K562 (cell line): ENCODE measurements at regions not wholly inside any gene's neighbourhood (a gene's known extent, or its start where the extent isn't known, plus 50 kb on each side); places are given as distances from the start of the nearest gene placed in this dataset.

ENCODE experiments used
- ATAC-seq: fragments of 200-7000 bp; cut with Tn5 transposase; 3 replicates; pipeline ENCODE4 v1.9.1; 2020; ENCODE audit warnings: moderate library complexity
- BruUV-seq: library from RNA; stranded (reverse); fragments of 400-500 nt; replicated peaks from 2 replicates; lab custom pipeline; 2021; lab: Mats Ljungman, UMichigan
- CTCF ChIA-PET: fragments of 300-600 bp; formaldehyde crosslinking; extraction: SDS; loops from one replicate; lab custom pipeline; 2021; ENCODE audit warnings: low intra/inter-chr PET ratio; lab: Yijun Ruan, JAX
- POLR2A ChIA-PET: fragments of 300-600, 350-650 bp; sonication (Branson Sonifier 250); formaldehyde crosslinking; extraction: SDS; loops from one replicate; lab custom pipeline; 2021; ENCODE audit warnings: antibody characterized with exemption, inconsistent platforms; lab: Yijun Ruan, JAX
- DNase-seq, 4 experiments: peaks; one replicate each; pipeline versions ENCODE4 v3.0.0 to v3.0.0-alpha.2; 2011 to 2018; ENCODE audit warnings: low spot score in 3 of 4, mixed read lengths in 3 of 4; ENCODE audit errors: extremely low read depth in 1 of 4
- FAIRE-seq: peaks from 2 replicates; lab custom pipeline; 2011; peaks lifted over from hg19 to GRCh38; lab: Jason Lieb, UNC
- H2AFZ ChIP-seq: 2 replicates; pipeline ENCODE4 v1.6.0; 2011; ENCODE audit warnings: low read depth, low read length, control low read depth, inconsistent platforms
- H3K27ac ChIP-seq: fragments of 200-600 bp; 3 replicates; pipeline ENCODE4 v1.8.0; 2011; ENCODE audit warnings: low read depth, mild to moderate bottlenecking, control low read depth, inconsistent platforms, low read length, moderate library complexity, mixed read lengths; ENCODE audit errors: extremely low read depth
- H3K27me3 ChIP-seq, 2 experiments: fragments of 300-600 bp in 1 of 2; 2 replicates in 1 of 2; 3 replicates in 1 of 2; pipeline versions ENCODE4 v1.6.0 to v1.8.0; 2011; ENCODE audit warnings: inconsistent platforms in 2 of 2, low read length in 2 of 2, mild to moderate bottlenecking in 1 of 2, mixed read lengths in 1 of 2, moderate library complexity in 1 of 2; ENCODE audit not compliant: control insufficient read depth in 2 of 2, insufficient read depth in 2 of 2
- H3K36me3 ChIP-seq: fragments of 300-600 bp; 3 replicates; pipeline ENCODE4 v1.8.0; 2011; ENCODE audit warnings: mild to moderate bottlenecking, low read length, inconsistent platforms; ENCODE audit not compliant: control insufficient read depth, insufficient read depth
- H3K4me1 ChIP-seq, 2 experiments: fragments of 200-600 bp in 1 of 2; replicated peaks in 1 of 2; 2 replicates in 1 of 2; 3 replicates in 1 of 2; pipeline versions ENCODE4 v1.5.1 to v1.8.0; 2011; ENCODE audit warnings: inconsistent platforms in 2 of 2, low read length in 2 of 2, mild to moderate bottlenecking in 1 of 2, mixed read lengths in 1 of 2, moderate library complexity in 1 of 2; ENCODE audit not compliant: control insufficient read depth in 2 of 2, insufficient read depth in 2 of 2
- H3K4me2 ChIP-seq: 2 replicates; pipeline ENCODE4 v1.6.1; 2011; ENCODE audit warnings: low read length, control low read depth, inconsistent platforms, mixed read lengths; ENCODE audit not compliant: insufficient read depth
- H3K4me3 ChIP-seq: fragments of 200-600 bp; sonication (generic), shearing (Covaris generic); 2 replicates; pipeline ENCODE4 v1.5.1; 2016; ENCODE audit warnings: control low read depth, inconsistent platforms
- H3K79me2 ChIP-seq: fragments of 200-600 bp; 3 replicates; pipeline ENCODE4 v1.8.0; 2011; ENCODE audit warnings: low read length, inconsistent platforms; ENCODE audit not compliant: control insufficient read depth, insufficient read depth
- H3K9ac ChIP-seq, 2 experiments: 2 replicates each; pipeline versions ENCODE4 v1.6.0 to v1.6.1; 2011; ENCODE audit warnings: low read depth in 2 of 2, low read length in 2 of 2, control low read depth in 1 of 2, inconsistent platforms in 1 of 2, mild to moderate bottlenecking in 1 of 2, mixed read lengths in 1 of 2; ENCODE audit not compliant: insufficient read depth in 1 of 2
- H3K9me1 ChIP-seq: one replicate; pipeline ENCODE4 v1.6.0; 2011; ENCODE audit warnings: inconsistent platforms, mild to moderate bottlenecking, low read length, moderate library complexity; ENCODE audit not compliant: control insufficient read depth, insufficient read depth
- H3K9me3 ChIP-seq: replicated peaks from 2 replicates; pipeline ENCODE4 v1.5.1; 2011; ENCODE audit warnings: low read depth, low read length, inconsistent platforms; ENCODE audit not compliant: control insufficient read depth, insufficient read depth
- H4K20me1 ChIP-seq: replicated peaks from 2 replicates; pipeline ENCODE4 v1.6.1; 2011; ENCODE audit warnings: low read length, inconsistent platforms, mixed read lengths; ENCODE audit not compliant: control insufficient read depth, insufficient read depth
- BHLHE40 ChIP-seq: IDR thresholded peaks from 2 replicates; pipeline ENCODE4 v1.6.1; 2011; ENCODE audit warnings: low read length, improper control_type of control experiment
- PRPF4 ChIP-seq: fragments of 200-400 bp; formaldehyde crosslinking; IDR thresholded peaks from one replicate; pipeline ENCODE4 v1.6.1; 2017; ENCODE audit warnings: low read length, low read depth, mild to moderate bottlenecking; ENCODE audit not compliant: insufficient read depth, poor library complexity, severe bottlenecking
- RAD21 ChIP-seq, 2 experiments: fragments of 250-450 bp in 1 of 2; fragments of 450-650 bp in 1 of 2; sonication (Bioruptor Pico) in 1 of 2; formaldehyde crosslinking in 1 of 2; IDR thresholded peaks in 1 of 2; conservative IDR thresholded peaks in 1 of 2; 2 replicates each; pipeline versions ENCODE4 v1.4.0 to v1.8.0; 2020 to 2022; ENCODE audit warnings: mild to moderate bottlenecking in 2 of 2, moderate library complexity in 1 of 2
- TFAM ChIP-seq: fragments of 250-450 bp; sonication (Bioruptor Pico); conservative IDR thresholded peaks from 2 replicates; pipeline ENCODE4 v1.5.0; 2021; ENCODE audit warnings: mild to moderate bottlenecking, moderate library complexity
- ZNF444 ChIP-seq: fragments of 250-450 bp; sonication (Bioruptor Pico); IDR thresholded peaks from 2 replicates; pipeline ENCODE4 v1.4.0; 2020; ENCODE audit warnings: mild to moderate bottlenecking, moderate library complexity
- ZNF583 ChIP-seq: fragments of 250-450 bp; sonication (Bioruptor Pico); IDR thresholded peaks from 2 replicates; pipeline ENCODE4 v1.4.0; 2020
- WGBS: fragments of 100-300 bp; shearing (Covaris generic); methylation state at CpG from one replicate; pipeline ENCODE4 v1.1.6; 2016; ENCODE audit warnings: low coverage, mixed read lengths; ENCODE audit not compliant: insufficient coverage; ENCODE audit errors: missing lambda C conversion rate; 5-methylcytosine and 5-hydroxymethylcytosine counted together
- in situ Hi-C: fragments of 300-500 bp; cut with MboI; formaldehyde crosslinking; loops from 4 replicates; pipeline ENCODE4 v1.15.0; 2018; ENCODE audit warnings: inconsistent platforms, mixed read lengths
- intact Hi-C: fragments of 100-400 bp; cut with micrococcal nuclease; formaldehyde crosslinking; loops from 2 replicates; pipeline ENCODE4 v1.14.2; 2022
- TF ChIP-seq, protein P1 (sequence below): sonication (generic); formaldehyde crosslinking; IDR thresholded peaks from 2 replicates; pipeline ENCODE4 v1.8.0; 2022; ENCODE audit warnings: mild to moderate bottlenecking, missing genetic modification reagents
- TF ChIP-seq, protein P2 (sequence below), 2 experiments: fragments of 450-650 bp in 1 of 2; sonication (generic) in 1 of 2; formaldehyde crosslinking in 1 of 2; IDR thresholded peaks; 2 replicates each; pipeline versions ENCODE4 v1.7.1 to v1.9.0; 2016 to 2022; ENCODE audit warnings: inconsistent platforms in 1 of 2, mild to moderate bottlenecking in 1 of 2, missing genetic modification reagents in 1 of 2
- TF ChIP-seq, protein P3 (sequence below): fragments of 150-350 bp; IDR thresholded peaks from 2 replicates; pipeline ENCODE4 v1.6.1; 2014; ENCODE audit warnings: low read depth, mild to moderate bottlenecking, low read length, borderline replicate concordance

- CTCF ChIA-PET: no interaction called here
- POLR2A ChIA-PET: no interaction called here
- WGBS: 0% methylated on average over 2 of the region's 2 CpGs
- TF ChIP-seq RAD21 (CRISPR knock-in tag; conservative IDR thresholded peaks at IDR 0.05 in 1 of 2, IDR thresholded peaks at IDR 0.05 in 1 of 2): no peak
- no peak for TF ChIP-seq BHLHE40
- TF ChIP-seq, protein P1, sequence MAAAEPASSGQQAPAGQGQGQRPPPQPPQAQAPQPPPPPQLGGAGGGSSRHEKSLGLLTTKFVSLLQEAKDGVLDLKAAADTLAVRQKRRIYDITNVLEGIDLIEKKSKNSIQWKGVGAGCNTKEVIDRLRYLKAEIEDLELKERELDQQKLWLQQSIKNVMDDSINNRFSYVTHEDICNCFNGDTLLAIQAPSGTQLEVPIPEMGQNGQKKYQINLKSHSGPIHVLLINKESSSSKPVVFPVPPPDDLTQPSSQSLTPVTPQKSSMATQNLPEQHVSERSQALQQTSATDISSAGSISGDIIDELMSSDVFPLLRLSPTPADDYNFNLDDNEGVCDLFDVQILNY (CRISPR knock-in tag): no peak
- no peak for TF ChIP-seq PRPF4
- no peak for TF ChIP-seq TFAM (CRISPR knock-in tag)
- TF ChIP-seq, protein P2, sequence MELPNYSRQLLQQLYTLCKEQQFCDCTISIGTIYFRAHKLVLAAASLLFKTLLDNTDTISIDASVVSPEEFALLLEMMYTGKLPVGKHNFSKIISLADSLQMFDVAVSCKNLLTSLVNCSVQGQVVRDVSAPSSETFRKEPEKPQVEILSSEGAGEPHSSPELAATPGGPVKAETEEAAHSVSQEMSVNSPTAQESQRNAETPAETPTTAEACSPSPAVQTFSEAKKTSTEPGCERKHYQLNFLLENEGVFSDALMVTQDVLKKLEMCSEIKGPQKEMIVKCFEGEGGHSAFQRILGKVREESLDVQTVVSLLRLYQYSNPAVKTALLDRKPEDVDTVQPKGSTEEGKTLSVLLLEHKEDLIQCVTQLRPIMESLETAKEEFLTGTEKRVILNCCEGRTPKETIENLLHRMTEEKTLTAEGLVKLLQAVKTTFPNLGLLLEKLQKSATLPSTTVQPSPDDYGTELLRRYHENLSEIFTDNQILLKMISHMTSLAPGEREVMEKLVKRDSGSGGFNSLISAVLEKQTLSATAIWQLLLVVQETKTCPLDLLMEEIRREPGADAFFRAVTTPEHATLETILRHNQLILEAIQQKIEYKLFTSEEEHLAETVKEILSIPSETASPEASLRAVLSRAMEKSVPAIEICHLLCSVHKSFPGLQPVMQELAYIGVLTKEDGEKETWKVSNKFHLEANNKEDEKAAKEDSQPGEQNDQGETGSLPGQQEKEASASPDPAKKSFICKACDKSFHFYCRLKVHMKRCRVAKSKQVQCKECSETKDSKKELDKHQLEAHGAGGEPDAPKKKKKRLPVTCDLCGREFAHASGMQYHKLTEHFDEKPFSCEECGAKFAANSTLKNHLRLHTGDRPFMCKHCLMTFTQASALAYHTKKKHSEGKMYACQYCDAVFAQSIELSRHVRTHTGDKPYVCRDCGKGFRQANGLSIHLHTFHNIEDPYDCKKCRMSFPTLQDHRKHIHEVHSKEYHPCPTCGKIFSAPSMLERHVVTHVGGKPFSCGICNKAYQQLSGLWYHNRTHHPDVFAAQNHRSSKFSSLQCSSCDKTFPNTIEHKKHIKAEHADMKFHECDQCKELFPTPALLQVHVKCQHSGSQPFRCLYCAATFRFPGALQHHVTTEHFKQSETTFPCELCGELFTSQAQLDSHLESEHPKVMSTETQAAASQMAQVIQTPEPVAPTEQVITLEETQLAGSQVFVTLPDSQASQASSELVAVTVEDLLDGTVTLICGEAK (IDR thresholded peaks at IDR 0.05): no peak
- TF ChIP-seq, protein P2 (CRISPR knock-in tag; IDR thresholded peaks at IDR 0.05): no peak
- TF ChIP-seq ZNF444 (CRISPR knock-in tag): no peak
- TF ChIP-seq, protein P3, sequence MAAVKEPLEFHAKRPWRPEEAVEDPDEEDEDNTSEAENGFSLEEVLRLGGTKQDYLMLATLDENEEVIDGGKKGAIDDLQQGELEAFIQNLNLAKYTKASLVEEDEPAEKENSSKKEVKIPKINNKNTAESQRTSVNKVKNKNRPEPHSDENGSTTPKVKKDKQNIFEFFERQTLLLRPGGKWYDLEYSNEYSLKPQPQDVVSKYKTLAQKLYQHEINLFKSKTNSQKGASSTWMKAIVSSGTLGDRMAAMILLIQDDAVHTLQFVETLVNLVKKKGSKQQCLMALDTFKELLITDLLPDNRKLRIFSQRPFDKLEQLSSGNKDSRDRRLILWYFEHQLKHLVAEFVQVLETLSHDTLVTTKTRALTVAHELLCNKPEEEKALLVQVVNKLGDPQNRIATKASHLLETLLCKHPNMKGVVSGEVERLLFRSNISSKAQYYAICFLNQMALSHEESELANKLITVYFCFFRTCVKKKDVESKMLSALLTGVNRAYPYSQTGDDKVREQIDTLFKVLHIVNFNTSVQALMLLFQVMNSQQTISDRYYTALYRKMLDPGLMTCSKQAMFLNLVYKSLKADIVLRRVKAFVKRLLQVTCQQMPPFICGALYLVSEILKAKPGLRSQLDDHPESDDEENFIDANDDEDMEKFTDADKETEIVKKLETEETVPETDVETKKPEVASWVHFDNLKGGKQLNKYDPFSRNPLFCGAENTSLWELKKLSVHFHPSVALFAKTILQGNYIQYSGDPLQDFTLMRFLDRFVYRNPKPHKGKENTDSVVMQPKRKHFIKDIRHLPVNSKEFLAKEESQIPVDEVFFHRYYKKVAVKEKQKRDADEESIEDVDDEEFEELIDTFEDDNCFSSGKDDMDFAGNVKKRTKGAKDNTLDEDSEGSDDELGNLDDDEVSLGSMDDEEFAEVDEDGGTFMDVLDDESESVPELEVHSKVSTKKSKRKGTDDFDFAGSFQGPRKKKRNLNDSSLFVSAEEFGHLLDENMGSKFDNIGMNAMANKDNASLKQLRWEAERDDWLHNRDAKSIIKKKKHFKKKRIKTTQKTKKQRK: no peak
- TF ChIP-seq ZNF583 (CRISPR knock-in tag): no peak
Measured at GRCh38 chr5:125870256-125870655, 553.0 kb upstream of the GRAMD2B start.

More at GRCh38 chr5:125870256-125870655, 553.0 kb upstream of the GRAMD2B start:
- no peaks in the 10 kb centered on the region for H3K36me3 ChIP-seq
- H4K20me1 ChIP-seq: no peaks in the 10 kb centered on the region
- no peak for ATAC-seq
- no peak for FAIRE-seq
- no peaks in the 10 kb centered on the region for H3K79me2 ChIP-seq
- no peaks in the 10 kb centered on the region for H3K4me1 ChIP-seq
- no peak overlapping the region for H3K4me3 ChIP-seq
- intact Hi-C loops (no loop called here), in situ Hi-C loops (no loop called here)
- BruUV-seq: no TSS peak
- no peak overlapping the region for H3K4me2 ChIP-seq
- no peaks in the 10 kb centered on the region for H3K9me3 ChIP-seq
- no peaks in the 10 kb centered on the region for H3K9me1 ChIP-seq
- no peak for DNase-seq
- H3K9ac ChIP-seq: no peak overlapping the region
- no peak overlapping the region for H2AFZ ChIP-seq
- no peak overlapping the region for H3K27ac ChIP-seq
- H3K27me3 ChIP-seq: no peaks in the 10 kb centered on the region
